Endothelial cell of umbilical vein (primary cell): ENCODE measurements at regions not wholly inside any gene's neighbourhood (a gene's known extent, or its start where the extent isn't known, plus 50 kb on each side); places are given as distances from the start of the nearest gene placed in this dataset.

ENCODE experiments used
- BruUV-seq: library from RNA; stranded (reverse); fragments of 400-500 nt; replicated peaks from 2 replicates; lab custom pipeline; 2021; lab: Mats Ljungman, UMichigan
- CTCF ChIA-PET: fragments of 300-600, 350-600 bp; sonication (Branson Sonifier 250); formaldehyde crosslinking; loops from one replicate; lab custom pipeline; 2021; ENCODE audit warnings: antibody characterized with exemption, inconsistent platforms; lab: Charles Lee
- POLR2A ChIA-PET: fragments of 300-600, 350-600 bp; sonication (Branson Sonifier 250); formaldehyde crosslinking; loops from one replicate; lab custom pipeline; 2021; ENCODE audit warnings: antibody characterized with exemption, inconsistent platforms; lab: Charles Lee
- DNase-seq: peaks from one replicate; pipeline ENCODE4 v3.0.0-alpha.2; 2011; ENCODE audit warnings: low read depth, low spot score
- FAIRE-seq: peaks from 2 replicates; lab custom pipeline; 2011; peaks lifted over from hg19 to GRCh38; lab: Jason Lieb, UNC
- H2AFZ ChIP-seq: 2 replicates; pipeline ENCODE4 v1.6.0; 2012; ENCODE audit warnings: low read depth, low read length, control low read depth, inconsistent platforms
- H3K27ac ChIP-seq: 2 replicates; pipeline ENCODE4 v1.5.1; 2011; ENCODE audit warnings: low read depth, mild to moderate bottlenecking, control low read depth, low read length, moderate library complexity; ENCODE audit not compliant: insufficient read depth
- H3K27me3 ChIP-seq, 2 experiments: 2 replicates each; pipeline versions ENCODE4 v1.6.0 to v1.6.1; 2011; ENCODE audit warnings: low read length in 2 of 2, mixed read lengths in 1 of 2; ENCODE audit not compliant: control insufficient read depth in 2 of 2, insufficient read depth in 2 of 2
- H3K36me3 ChIP-seq, 2 experiments: 2 replicates in 1 of 2; 3 replicates in 1 of 2; pipeline ENCODE4 v1.5.1; 2011; ENCODE audit warnings: low read length in 2 of 2, mild to moderate bottlenecking in 1 of 2, moderate library complexity in 1 of 2; ENCODE audit not compliant: control insufficient read depth in 2 of 2, insufficient read depth in 2 of 2; ENCODE audit errors: extremely low read depth in 1 of 2
- H3K4me1 ChIP-seq: 3 replicates; pipeline ENCODE4 v1.5.1; 2011; ENCODE audit warnings: mild to moderate bottlenecking, low read length; ENCODE audit not compliant: control insufficient read depth, insufficient read depth; ENCODE audit errors: extremely low read depth
- H3K4me2 ChIP-seq: 2 replicates; pipeline ENCODE4 v1.6.1; 2011; ENCODE audit warnings: low read length, control low read depth, mixed read lengths; ENCODE audit not compliant: insufficient read depth
- H3K4me3 ChIP-seq, 3 experiments: fragments of 200-600 bp in 1 of 3; sonication (generic), shearing (Covaris generic) in 1 of 3; replicated peaks in 1 of 3; 2 replicates each; pipeline ENCODE4 v1.5.1; 2011 to 2016; ENCODE audit warnings: control low read depth in 3 of 3, low read length in 3 of 3, mild to moderate bottlenecking in 2 of 3, inconsistent platforms in 1 of 3, low read depth in 1 of 3, moderate library complexity in 1 of 3; ENCODE audit not compliant: insufficient read depth in 1 of 3
- H3K79me2 ChIP-seq: 2 replicates; pipeline ENCODE4 v1.6.0; 2012; ENCODE audit warnings: low read length, inconsistent platforms; ENCODE audit not compliant: control insufficient read depth, insufficient read depth
- H3K9ac ChIP-seq: replicated peaks from 2 replicates; pipeline ENCODE3; 2011; ENCODE audit warnings: low read length, control low read depth; ENCODE audit not compliant: insufficient read depth; ENCODE audit errors: extremely low read depth
- H3K9me1 ChIP-seq: replicated peaks from 3 replicates; pipeline ENCODE4 v1.6.0; 2011; ENCODE audit warnings: mild to moderate bottlenecking, low read length; ENCODE audit not compliant: control insufficient read depth, insufficient read depth; ENCODE audit errors: extremely low read depth
- H3K9me3 ChIP-seq: replicated peaks from 2 replicates; pipeline ENCODE4 v1.5.1; 2012; ENCODE audit warnings: low read length, inconsistent platforms; ENCODE audit not compliant: control insufficient read depth, insufficient read depth
- H4K20me1 ChIP-seq: replicated peaks from 2 replicates; pipeline ENCODE3; 2011; ENCODE audit warnings: mild to moderate bottlenecking, low read length; ENCODE audit not compliant: control insufficient read depth, insufficient read depth; ENCODE audit errors: extremely low read depth
- EZH2 ChIP-seq: IDR thresholded peaks from 2 replicates; pipeline ENCODE4 v1.6.1; 2012; ENCODE audit warnings: borderline replicate concordance, low read depth, mild to moderate bottlenecking, moderate library complexity, low read length, inconsistent platforms; ENCODE audit not compliant: severe bottlenecking
- FOS ChIP-seq: IDR thresholded peaks from 2 replicates; pipeline ENCODE4 v1.6.1; 2011; ENCODE audit warnings: mild to moderate bottlenecking, low read length, moderate library complexity, borderline replicate concordance; ENCODE audit not compliant: insufficient read depth
- GATA2 ChIP-seq: IDR thresholded peaks from 2 replicates; pipeline ENCODE4 v1.7.0; 2011; ENCODE audit warnings: low read depth, mild to moderate bottlenecking, moderate library complexity, mixed read lengths, low read length; ENCODE audit not compliant: insufficient read length, insufficient read depth
- JUN ChIP-seq: IDR thresholded peaks from 2 replicates; pipeline ENCODE4 v1.6.1; 2011; ENCODE audit warnings: borderline replicate concordance, low read depth; ENCODE audit not compliant: insufficient read length, insufficient read depth
- MYC ChIP-seq: IDR thresholded peaks from one replicate; pipeline ENCODE4 v1.6.1; 2011; ENCODE audit warnings: mild to moderate bottlenecking, low read depth, low read length
- POLR2A ChIP-seq: IDR thresholded peaks from 2 replicates; pipeline ENCODE4 v1.6.1; 2012; ENCODE audit warnings: low read depth, mild to moderate bottlenecking, control low read depth, low read length
- POLR2AphosphoS5 ChIP-seq: IDR thresholded peaks from 2 replicates; pipeline ENCODE4 v1.6.1; 2012; ENCODE audit warnings: low read depth, mild to moderate bottlenecking, control low read depth, low read length, moderate library complexity; ENCODE audit not compliant: insufficient read depth
- dilution Hi-C: fragments of 300-500 bp; cut with MboI; formaldehyde crosslinking; loops from one replicate; pipeline ENCODE4 v1.15.0; 2019; ENCODE audit warnings: low sequenced_read_pairs; ENCODE audit not compliant: extremely low pct_ligation_motif_present
- intact Hi-C: fragments of 100-400 bp; cut with micrococcal nuclease; formaldehyde crosslinking; loops from one replicate; pipeline ENCODE4 v1.10.0; 2022
- TF ChIP-seq, protein P1 (sequence below), 2 donors: IDR thresholded peaks; 1 replicate in 1 of 2; 2 replicates in 1 of 2; pipeline ENCODE4 v1.5.1; 2011; ENCODE audit warnings: low read length in 2 of 2, mild to moderate bottlenecking in 2 of 2, moderate library complexity in 2 of 2, control low read depth in 1 of 2, inconsistent platforms in 1 of 2, low read depth in 1 of 2; ENCODE audit not compliant: insufficient read depth in 1 of 2; ENCODE audit errors: extremely low read depth in 1 of 2
- TF ChIP-seq, protein P2 (sequence below): IDR thresholded peaks from 2 replicates; pipeline ENCODE4 v1.6.1; 2011; ENCODE audit not compliant: insufficient read depth, insufficient read length

DNA sequence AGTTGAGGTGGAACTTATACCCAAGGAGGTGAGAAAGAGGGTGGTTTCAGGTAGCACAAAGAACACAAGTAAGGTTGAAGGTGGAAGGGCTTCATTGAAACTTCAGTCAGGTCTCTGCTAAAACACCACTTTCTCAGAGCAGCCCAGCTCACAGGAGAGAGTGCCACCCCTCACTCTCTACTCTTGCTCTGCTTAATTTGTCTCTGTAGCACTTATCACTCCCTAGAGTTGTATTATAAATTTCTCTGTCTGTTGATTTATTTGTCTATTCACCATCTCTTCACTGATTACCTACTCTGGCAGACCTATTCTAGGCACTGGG lies 353.8 kb upstream of the CNR1 start:
- no TSS peak for BruUV-seq
- H3K4me1 ChIP-seq, result no peaks in the 10 kb centered on the region
- H3K9ac ChIP-seq, result no peak overlapping the region
- no peaks in the 10 kb centered on the region for H4K20me1 ChIP-seq
- H3K4me3 ChIP-seq, result no peak overlapping the region
- H3K79me2 ChIP-seq, result no peaks in the 10 kb centered on the region
- TF ChIP-seq, protein P1, sequence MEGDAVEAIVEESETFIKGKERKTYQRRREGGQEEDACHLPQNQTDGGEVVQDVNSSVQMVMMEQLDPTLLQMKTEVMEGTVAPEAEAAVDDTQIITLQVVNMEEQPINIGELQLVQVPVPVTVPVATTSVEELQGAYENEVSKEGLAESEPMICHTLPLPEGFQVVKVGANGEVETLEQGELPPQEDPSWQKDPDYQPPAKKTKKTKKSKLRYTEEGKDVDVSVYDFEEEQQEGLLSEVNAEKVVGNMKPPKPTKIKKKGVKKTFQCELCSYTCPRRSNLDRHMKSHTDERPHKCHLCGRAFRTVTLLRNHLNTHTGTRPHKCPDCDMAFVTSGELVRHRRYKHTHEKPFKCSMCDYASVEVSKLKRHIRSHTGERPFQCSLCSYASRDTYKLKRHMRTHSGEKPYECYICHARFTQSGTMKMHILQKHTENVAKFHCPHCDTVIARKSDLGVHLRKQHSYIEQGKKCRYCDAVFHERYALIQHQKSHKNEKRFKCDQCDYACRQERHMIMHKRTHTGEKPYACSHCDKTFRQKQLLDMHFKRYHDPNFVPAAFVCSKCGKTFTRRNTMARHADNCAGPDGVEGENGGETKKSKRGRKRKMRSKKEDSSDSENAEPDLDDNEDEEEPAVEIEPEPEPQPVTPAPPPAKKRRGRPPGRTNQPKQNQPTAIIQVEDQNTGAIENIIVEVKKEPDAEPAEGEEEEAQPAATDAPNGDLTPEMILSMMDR (IDR thresholded peaks at IDR 0.05; ENCODE audit: extremely low read depth in 1 of 2, insufficient read depth in 1 of 2, low read depth in 1 of 2, low read length in 2 of 2), result no peak
- TF ChIP-seq JUN, result no peak
- TF ChIP-seq FOS, result no peak
- TF ChIP-seq POLR2AphosphoS5, result no peak
- no peak for TF ChIP-seq POLR2A
- TF ChIP-seq MYC, result no peak
- TF ChIP-seq GATA2, result no peak
- TF ChIP-seq EZH2, result no peak
- TF ChIP-seq, protein P2, sequence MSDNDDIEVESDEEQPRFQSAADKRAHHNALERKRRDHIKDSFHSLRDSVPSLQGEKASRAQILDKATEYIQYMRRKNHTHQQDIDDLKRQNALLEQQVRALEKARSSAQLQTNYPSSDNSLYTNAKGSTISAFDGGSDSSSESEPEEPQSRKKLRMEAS, result no peak
- no peak overlapping the region for H3K4me2 ChIP-seq
- H3K27ac ChIP-seq, result no peak overlapping the region
- no peaks in the 10 kb centered on the region for H3K9me3 ChIP-seq
- DNase-seq, result no peak
- FAIRE-seq, result no peak
- dilution Hi-C loops (no loop called here), intact Hi-C loops (no loop called here)
- H3K27me3 ChIP-seq, result no peaks in the 10 kb centered on the region
- H3K36me3 ChIP-seq, result no peaks in the 10 kb centered on the region
- no peak overlapping the region for H2AFZ ChIP-seq
- CTCF ChIA-PET, result no interaction called here
- POLR2A ChIA-PET, result no interaction called here
- H3K9me1 ChIP-seq, result no peaks in the 10 kb centered on the region
